HG03432 (cell line): ENCODE measurements at regions not wholly inside any gene's neighbourhood (a gene's known extent, or its start where the extent isn't known, plus 50 kb on each side); places are given as distances from the start of the nearest gene placed in this dataset.

Source experiments
- ATAC-seq: cut with Tn5 transposase; IDR thresholded peaks from one replicate; pipeline ENCODE4 v1.9.1; 2021; ENCODE audit warnings: mild to moderate bottlenecking, moderate library complexity; ENCODE audit not compliant: unreplicated experiment

- no peak for ATAC-seq
Observed at GRCh38 chr13:47539317-47539716, 461.8 kb downstream of the SUCLA2 start.

GRCh38 chr13:47523771-47524170, 477.3 kb downstream of the SUCLA2 start:
- ATAC-seq, result no peak

GRCh38 chr13:47521890-47522487, 479.1 kb downstream of the SUCLA2 start:
- no peak for ATAC-seq

- no peak for ATAC-seq
Observed at GRCh38 chr13:47519626-47520025, 481.4 kb downstream of the SUCLA2 start.

- ATAC-seq, result no peak
Observed at GRCh38 chr13:47518530-47518929, 482.5 kb downstream of the SUCLA2 start.

GRCh38 chr13:47511647-47512046, 489.4 kb downstream of the SUCLA2 start:
- ATAC-seq, result no peak

- ATAC-seq, result no peak
Observed at GRCh38 chr13:47508527-47509228, 492.4 kb downstream of the SUCLA2 start.

GRCh38 chr13:47503475-47503874, 497.6 kb downstream of the SUCLA2 start:
- no peak for ATAC-seq

GRCh38 chr13:47502166-47502565, 498.9 kb downstream of the SUCLA2 start:
- no peak for ATAC-seq

GRCh38 chr13:47499358-47500150, 501.5 kb downstream of the SUCLA2 start:
- no peak for ATAC-seq

GRCh38 chr13:47484548-47484947, 516.5 kb downstream of the SUCLA2 start:
- ATAC-seq, result no peak

GRCh38 chr13:47481536-47481935, 519.5 kb downstream of the SUCLA2 start:
- ATAC-seq, result no peak

GRCh38 chr13:47480951-47481350, 520.1 kb downstream of the SUCLA2 start:
- no peak for ATAC-seq

GRCh38 chr13:47480121-47480520, 521.0 kb downstream of the SUCLA2 start:
- no peak for ATAC-seq

GRCh38 chr13:47478985-47479384, 522.1 kb downstream of the SUCLA2 start:
- ATAC-seq, result no peak

- no peak for ATAC-seq
Observed at GRCh38 chr13:47475441-47475948, 525.6 kb downstream of the SUCLA2 start.

- no peak for ATAC-seq
Observed at GRCh38 chr13:47474839-47475238, 526.2 kb downstream of the SUCLA2 start.

GRCh38 chr13:47474326-47474725, 526.7 kb downstream of the SUCLA2 start:
- ATAC-seq, result no peak

- no peak for ATAC-seq
Observed at GRCh38 chr13:47472516-47472915, 528.6 kb downstream of the SUCLA2 start.

GRCh38 chr13:47463726-47464125, 537.3 kb downstream of the SUCLA2 start:
- ATAC-seq, result no peak

- ATAC-seq, result no peak
Observed at GRCh38 chr13:47463002-47463401, 538.1 kb downstream of the SUCLA2 start.

GRCh38 chr13:47461816-47462215, 539.3 kb downstream of the SUCLA2 start:
- no peak for ATAC-seq
